Fibroblast of the conjunctiva (primary cell): ENCODE measurements at regions not wholly inside any gene's neighbourhood (a gene's known extent, or its start where the extent isn't known, plus 50 kb on each side); places are given as distances from the start of the nearest gene placed in this dataset.
"Not testable (repeated sequence)": the region's sequence is repeated elsewhere in the genome, so short reads cannot be mapped to it uniquely, and the experiment has no call there.

Experiments
- DNase-seq: peaks from one replicate; pipeline ENCODE4 v3.0.0-alpha.2; 2010; ENCODE audit warnings: low read depth

DNA sequence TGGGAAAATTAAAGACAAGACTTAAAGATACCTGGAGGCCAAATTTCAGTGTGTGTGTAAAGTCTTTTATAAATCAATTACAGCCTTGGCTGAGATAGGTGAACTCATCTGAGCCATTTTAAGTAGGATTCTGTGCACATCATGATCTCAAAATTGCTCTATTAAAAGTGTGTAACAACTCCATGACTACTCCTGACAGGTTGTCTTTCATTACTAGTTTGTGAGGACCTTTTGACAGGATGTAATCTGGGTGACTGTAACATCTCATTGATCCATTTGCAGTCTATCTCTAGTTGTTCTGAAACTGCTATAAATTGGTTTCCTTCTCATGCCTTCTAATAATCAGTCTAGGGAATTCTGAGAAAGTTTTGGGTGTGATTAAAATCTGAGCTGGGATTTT, 753.3 kb downstream of the SLITRK5 start:
- DNase-seq = no peak

DNA sequence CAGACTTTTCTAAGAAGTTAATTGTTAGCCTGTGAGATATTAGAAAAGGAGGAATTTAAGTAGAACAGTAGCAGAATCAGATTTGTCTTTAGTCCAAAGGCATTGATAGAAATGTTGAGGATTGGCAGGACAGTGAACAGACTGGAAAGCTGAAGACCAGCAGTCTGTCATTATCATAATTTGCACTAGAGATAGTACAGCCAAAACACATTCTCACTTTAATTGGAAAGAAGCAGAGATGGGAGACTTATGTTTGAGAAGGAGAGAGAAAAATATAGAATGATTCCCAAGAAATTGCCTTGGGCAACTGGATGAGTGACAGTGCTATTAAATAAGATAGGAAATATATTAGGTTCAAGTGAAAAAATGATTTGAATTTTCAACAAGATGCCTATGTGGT, 755.5 kb downstream of the SLITRK5 start:
- DNase-seq = no peak

DNA sequence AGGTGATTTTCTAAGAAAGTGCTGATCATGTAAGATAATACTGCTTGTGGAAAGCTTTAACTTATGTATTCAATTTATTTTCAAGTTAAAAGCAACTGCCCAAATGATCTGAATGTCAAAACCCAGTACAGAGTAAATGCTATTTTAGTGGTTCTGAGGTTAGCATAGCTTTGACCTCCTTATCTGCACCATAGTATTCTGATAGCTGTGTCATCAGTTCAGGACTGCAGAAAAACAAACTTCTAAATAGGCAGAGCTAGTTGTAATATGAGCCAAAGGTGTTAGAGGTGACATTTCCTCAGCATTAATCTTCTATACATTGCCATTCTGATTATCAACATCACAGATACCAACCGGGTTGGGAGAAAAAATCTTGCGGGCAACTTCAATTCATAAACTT, 758.7 kb downstream of the SLITRK5 start:
- no peak for DNase-seq

DNA sequence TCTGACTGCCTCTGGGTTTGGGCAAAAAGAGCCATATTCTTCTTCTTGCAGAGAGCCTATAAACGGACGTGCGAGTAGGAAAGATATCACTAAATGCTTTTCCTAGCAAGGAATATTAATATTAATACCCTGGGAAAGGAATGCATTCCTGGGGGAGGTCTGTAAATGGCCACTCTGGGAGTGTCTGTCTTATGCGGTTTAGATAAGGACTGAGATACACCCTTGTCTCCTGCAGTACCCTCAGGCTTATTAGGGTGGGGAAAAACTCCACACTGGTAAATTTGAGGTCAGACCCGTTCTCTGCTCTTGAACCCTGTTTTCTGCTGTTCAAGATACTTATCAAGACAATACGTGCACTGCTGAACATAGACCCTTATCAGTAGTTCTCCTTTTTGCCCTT, 763.8 kb downstream of the SLITRK5 start:
- DNase-seq = no peak

DNA sequence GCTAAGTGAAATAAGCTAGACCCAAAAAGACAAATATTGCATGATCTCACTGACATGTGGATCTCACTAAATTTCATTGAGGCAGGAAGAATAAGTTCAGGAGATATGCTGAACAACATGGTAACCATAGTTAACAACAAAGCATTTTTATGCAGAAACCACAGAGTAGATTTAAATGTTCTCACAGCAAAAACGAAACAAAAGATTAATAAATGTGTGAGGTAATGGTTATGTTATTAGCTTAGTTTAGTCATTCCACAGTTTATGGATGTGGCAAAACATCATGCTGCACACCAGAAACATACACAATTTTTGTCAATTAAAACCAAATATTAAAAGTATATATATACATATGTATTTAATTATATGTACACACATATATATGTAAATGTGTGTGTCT, 765.8 kb downstream of the SLITRK5 start:
- no peak for DNase-seq

DNA sequence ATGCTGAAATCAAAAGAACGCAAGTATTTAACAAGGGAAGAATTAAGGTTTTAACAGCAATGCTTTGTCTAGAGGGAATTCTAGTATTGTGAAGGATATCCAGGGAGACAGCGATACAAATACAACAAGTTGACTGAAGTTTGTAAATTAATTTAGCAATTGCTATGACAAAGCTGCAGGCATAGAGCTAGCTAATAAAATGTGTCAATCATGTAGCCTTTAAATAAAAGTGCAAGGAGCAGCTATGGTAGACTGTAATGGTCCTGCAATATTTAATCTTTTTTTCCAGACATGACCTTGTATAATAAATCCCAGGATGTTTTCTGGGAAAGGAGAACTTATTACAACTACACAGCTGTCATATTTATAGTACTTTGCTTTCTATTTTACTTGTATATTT, 779.3 kb downstream of the SLITRK5 start:
- DNase-seq = no peak

DNA sequence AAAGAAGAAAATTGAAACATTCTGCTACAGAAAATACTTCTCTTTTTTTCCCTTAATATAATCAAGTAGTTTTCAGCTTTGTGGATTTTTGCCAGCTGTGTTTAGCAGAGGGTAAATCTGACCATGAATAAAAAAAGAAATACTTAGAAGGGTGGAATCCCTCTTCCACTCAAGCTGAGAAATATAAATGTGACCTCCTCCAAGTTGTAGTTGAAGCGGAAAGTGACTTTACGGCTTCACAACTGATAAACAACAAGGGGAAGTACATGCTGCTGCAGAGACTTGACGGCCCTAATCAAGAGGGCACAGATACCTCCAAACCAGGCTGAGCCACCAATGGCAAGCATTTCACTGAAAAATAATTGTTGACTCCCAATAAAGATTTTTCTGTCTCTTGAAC, 785.0 kb downstream of the SLITRK5 start:
- DNase-seq = no peak

DNA sequence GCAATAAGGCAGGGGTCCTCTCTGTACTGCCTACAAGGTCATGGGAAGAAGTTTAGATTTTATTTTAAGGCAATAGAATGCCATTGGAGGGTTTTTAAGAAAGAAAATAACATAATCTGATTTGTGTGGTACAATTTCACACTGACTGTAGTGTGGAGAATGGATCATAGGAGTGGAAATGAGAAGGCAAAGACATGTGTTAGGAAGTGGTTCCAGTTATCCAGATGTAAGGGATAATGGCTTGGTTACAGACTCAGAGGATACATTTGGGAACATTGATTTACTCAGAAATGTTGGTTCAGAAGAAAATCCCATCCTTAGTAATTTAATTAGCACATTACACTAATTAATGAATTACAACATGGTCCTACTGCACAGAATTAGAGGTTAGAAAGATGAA, 788.2 kb downstream of the SLITRK5 start:
- no peak for DNase-seq

DNA sequence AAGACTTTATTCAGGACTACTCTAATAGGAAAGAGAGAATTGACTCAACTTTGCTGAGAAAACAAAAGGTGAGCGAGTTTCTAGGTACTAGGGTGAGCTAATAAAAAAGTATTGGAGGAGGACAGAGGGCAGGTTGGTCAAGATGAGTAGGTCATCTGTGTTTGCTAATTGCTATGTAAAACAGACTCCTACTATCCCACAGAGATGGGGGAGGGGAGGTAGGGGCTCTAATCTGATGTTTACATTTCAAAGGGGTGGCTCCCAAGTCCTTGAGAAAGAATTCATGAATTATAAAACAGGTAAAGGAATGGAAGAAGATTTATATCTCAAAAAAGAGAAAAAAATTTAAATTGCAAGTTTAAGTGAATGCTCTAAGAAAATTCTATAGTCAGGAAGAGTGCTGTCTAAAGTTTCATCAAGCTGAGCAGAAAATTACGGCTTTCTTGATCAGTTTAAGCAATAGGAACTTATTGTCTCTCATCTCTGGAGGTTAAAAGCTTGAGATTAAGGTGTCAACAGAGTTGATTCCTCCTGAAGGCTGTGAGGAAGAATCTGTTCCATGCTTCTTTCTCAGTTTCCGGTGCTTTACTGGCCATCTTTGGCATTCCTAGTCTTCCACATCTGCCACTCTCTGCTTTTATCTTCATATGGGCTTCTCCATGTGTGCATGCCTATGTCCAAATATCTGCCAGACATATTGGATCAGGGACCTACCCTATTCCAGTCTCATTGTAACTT, 790.3 kb downstream of the SLITRK5 start:
- DNase-seq = no peak

DNA sequence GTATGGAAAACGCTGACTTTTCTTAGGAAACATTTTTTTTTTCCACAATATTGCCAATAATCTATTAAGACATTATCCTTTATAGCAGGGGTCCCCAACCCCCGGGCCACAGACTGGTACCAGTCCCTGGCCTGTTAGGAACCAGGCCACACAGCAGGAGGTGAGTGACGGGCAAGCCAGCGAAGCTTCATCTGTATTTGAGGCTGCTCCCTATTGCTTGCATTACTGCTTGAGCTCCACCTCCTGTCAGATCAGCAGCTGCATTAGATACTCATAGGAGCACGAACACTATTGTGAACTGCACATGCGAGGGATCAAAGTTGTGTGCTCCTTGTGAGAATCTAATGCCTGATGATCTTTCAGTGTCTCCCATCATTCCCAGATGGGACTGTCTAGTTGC, 793.7 kb downstream of the SLITRK5 start:
- no peak for DNase-seq

DNA sequence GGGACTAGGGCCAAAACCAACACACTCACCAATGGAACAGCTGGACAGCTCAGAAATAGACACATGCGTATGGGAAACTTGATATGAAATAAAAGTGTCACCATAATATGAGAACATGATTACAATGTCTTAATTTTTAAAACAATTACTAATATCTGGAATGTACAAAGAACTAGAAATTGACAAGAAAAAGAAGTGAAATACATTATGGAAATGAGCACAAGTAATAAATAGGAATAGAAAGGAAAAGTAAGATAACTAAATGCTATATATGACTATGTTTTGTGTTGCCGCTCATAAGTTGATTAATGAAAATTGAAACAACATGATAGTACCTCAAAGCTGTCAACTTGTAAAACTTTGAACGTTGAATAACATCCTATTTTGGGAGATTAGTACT, 801.1 kb downstream of the SLITRK5 start:
- DNase-seq = no peak

DNA sequence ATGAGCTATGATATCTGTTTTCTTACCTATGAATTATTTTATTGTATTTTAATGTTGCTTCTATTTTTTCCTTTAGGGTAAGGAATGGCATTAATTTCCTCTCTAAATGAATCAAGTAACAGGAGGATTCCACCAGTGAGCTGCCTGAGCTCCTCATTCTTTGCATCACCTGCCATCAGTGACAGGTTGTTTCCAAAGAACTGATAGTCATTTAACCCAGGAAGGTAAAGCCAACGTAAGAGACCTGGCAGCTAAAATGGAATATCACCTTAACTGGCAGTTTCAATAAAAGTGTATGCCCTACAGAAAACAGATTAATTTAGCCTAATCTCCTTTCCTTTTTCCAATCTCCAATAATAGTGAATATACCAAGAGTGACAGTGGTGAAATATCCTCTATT, 812.0 kb downstream of the SLITRK5 start:
- no peak for DNase-seq

DNA sequence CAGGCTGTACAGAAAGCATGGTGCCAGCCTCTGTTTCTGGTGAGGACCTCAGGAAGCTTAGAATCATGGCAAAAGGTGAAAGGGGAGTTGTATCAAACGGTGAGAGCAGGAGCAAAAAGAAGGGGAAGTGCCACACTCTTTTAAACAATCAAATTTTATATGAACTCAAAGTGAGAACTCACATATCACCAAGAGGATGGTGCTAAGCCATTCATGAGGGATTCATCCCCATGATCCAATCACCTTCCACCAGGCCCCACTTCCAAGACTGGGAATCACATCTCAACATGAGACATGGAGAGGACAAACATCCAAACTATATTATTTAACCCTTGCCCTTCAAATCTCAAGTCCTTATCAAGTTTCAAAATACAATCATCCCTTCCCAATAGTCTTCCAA, 836.7 kb downstream of the SLITRK5 start:
- no peak for DNase-seq

DNA sequence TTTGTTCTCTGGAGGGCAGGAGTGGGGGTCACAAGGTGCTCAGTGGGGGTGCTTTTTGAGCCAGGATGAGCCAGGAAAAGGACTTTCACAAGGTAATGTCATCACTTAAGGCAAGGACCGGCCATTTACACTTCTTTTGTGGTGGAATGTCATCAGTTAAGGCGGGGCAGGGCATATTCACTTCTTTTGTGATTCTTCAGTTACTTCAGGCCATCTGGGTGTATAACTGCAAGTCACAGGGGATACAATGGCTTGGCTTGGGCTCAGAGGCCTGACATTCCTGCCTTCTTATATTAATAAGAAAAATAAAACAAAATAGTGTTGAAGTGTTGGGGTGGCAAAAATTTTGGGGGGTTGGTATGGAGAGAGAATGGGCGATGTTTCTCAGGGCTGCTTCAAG, 841.8 kb downstream of the SLITRK5 start:
- not testable (repeated sequence) for DNase-seq

DNA sequence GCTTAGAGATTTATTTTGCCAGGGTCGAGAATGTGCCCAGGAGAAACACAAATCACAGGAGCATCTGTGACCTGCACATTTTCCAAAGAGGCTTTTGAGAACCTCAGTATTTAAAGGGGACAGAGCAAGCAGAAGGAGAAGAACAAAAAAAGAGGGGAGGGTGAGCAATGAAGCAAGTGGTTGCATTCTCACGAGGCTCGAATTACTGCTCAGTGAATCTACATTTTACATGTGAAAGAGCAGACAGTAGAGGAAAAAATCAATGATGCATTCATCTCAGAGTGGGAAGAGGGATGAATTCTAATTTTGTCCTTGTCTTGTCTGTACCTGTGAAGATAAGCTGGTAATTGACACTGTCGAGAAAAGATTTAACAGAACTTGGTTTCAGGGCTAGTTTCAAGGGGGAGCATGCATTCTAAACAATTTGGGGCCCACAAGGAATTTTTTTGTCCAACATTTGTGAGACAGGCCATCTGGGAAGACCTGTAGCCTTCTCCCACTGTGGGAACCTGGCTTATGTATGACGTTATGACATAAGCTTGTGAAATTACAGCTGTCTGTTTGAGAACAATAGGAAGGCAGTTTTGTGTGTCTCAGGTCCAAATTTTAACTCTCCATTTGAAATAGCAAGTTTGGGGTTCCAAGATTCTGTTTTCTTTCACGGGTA, 855.1 kb downstream of the SLITRK5 start:
- DNase-seq = no peak

DNA sequence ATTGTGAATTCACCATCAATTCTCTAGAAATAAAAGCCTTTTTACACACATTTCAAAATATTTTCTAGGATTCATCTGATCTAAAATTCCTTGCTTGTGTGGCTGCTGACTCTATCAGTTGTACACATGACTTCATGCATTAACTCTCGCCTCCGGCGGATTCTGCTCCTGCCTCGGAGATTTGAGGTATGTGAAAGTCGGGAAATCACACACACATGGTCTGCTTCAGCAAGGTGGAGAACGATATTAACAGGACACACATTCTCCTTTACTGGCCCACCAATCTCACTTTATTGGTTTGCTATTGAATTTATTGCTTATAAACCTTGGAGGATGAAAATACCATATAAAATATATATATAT, 855.7 kb downstream of the SLITRK5 start:
- DNase-seq = no peak

DNA sequence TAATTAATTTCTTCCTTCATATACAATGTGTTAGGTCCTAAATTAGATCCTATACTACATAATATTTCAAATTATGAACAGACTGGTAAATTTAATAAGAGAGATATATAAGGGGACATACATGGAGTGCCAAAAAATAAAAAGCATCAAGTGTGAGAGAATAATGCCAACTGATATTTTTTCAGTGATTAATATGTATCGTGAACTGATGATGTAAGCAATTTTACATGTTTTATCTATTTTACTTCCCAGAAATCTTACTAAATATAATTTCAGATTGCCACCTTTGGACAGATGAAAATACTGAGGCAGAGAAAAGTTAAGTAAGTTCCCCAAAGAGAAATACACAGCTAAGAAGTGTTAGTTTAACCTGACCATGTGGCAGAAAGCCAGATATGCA, 870.8 kb downstream of the SLITRK5 start:
- DNase-seq = no peak

DNA sequence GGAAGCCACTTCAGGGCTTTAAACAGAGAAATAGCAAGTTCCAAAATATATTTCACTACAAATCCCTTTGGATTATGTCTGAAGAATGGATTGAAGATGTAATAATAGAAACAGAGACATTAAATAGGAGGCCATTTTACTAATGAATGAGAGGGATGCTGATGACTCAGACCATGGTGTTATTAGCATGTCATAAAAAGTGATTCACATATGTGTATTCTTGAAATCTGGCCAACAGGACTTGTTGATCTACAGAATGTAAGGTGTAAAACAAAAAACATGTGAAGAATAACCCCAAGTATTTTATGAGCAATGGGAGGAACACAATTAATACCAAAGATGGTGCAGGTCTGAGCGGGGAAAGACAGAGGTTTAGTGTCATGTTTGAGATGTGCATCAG, 873.7 kb downstream of the SLITRK5 start:
- DNase-seq = no peak

DNA sequence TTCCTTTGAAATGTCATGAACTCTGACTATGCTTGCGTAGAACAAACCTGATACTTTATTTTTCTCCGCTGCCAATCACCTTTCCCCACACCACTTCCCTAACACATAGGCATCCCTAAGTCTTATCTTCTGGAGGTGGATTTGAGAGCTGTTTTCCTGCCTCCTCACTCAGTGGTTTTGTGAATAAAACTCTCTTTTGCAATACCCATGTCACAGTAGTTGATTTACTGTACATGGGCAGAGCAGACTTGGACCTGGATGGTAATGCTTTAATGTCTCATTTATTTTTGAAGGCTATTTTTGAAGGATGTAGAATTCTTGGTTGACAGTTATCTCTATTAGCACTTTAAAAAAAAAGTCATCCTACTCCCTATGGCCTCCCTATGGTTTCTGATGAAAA, 881.8 kb downstream of the SLITRK5 start:
- DNase-seq = no peak

DNA sequence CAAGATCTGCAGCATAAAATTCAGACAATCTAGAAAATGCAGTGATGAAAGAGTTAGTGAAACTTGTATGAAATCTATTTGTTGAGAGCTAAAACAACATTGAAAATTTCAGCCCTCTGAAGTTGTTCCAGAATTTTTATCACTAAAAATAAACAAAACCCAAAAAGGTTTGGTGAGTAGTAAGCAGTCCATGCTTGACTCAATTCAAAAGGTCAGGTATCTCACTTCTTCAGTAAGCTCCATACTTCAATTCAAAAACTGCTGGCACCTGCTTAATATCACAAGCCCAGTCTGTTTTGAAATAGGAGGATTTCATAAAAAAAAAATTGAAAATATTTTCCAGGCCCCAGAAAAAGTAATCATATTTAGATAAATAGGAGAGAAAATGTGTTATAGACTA, 894.4 kb downstream of the SLITRK5 start:
- no peak for DNase-seq

DNA sequence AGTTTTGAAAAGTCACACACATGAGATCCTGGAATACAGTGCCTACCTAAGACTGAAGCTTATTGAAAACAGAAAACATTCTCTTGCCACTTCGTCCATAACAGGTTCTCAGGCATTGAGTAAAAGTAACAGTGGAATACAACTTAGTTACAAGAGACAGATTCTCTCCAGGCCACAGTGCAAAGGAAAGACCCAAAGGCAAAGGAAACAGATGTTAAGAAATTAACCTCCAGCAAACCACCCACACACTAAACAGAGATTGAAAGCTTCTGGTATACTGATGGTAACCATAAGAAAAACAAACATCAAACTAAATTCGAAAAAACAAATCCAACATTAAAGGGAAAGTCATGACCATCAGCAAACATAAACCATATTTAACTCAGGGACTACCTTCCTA, 914.7 kb downstream of the SLITRK5 start:
- no peak for DNase-seq

DNA sequence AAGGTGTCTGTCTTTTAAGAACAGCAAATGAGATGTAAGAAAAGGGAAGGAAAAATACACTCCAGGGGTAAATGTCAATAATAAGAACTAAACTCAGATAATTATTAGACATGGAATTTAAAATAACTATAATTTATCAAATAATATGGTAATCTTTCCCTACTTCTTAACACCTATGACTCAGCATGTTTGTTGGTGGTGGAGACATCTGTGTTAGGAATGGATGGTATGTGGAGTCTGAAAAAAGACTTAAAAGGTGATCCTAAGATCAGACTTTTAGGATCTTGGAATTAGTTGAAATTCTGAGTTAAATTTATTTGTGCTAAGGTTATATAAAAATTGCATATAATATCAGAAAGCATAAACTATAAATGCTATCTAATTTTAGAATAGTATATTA, 915.1 kb downstream of the SLITRK5 start:
- DNase-seq = no peak

DNA sequence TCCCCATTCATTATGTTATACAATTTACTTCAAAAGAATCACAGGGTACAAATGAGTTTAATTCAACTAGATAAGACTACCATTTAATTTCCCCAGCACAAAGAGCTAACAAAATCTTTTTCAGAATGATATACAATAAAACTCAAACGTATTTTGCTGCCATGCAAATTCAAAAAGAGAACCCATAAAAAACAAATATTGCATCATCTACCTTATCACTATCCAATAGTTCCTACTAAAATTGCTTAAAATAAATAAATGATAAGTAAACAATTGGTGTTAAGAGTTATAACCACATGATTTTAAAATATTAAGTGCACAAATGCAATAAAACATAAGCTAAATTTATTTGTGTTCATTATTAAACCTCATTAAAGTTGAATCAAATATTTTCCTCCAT, 919.4 kb downstream of the SLITRK5 start:
- no peak for DNase-seq

DNA sequence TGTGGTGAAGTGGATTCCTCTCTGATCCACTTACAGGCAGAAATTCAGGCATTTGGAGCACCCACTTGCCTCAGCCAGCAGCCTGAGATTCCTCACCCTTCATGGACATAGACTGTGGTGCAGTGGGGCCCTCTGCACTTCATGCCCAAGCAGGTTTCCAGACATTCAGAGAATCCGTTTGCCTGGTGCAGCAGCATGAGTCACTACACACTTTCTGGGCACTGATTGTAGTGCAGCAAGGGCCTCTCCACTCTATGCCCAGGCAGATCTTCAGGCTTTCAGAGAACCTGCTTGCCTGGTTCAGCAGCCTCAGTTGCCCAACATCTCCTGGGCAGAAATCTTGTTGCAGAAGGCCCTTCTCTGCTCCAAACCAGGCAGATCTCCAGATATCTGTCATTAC, 920.9 kb downstream of the SLITRK5 start:
- no peak for DNase-seq
